ENCODE measurements at regions not wholly inside any gene's neighbourhood (a gene's known extent, or its start where the extent isn't known, plus 50 kb on each side); places are given as distances from the start of the nearest gene placed in this dataset.

DNA sequence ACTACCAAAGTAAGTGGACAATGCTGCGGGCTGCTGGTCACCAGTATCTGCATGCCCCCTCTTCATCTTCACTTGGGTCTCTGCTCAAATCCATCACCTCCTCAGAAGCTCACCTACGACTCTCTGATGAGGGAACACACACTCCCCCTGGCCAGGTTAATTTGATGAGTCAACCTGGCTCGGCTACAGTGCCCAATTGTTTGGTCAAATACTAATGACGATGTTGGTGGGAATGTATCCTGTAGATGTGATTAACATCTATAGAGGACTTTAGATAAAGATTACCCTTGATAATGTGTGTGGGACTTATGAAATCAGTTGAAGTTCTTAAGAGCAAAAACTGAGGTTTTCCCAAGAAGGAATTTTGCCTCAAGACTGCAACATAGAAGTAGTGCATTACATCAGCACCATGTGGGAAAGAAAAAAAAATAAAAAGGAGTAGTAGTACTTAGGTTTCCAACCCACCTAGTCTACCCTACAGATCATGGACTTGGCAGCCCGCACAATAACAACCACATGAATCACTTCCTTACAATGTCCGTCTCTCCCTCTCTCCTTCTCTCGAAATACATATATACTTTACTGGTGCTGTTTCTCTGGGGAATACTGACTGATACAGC lies 467.3 kb downstream of the DNAH5 start:
- peak; percentile 93 for DNase-seq (ENCODE audit: low read depth)

DNA sequence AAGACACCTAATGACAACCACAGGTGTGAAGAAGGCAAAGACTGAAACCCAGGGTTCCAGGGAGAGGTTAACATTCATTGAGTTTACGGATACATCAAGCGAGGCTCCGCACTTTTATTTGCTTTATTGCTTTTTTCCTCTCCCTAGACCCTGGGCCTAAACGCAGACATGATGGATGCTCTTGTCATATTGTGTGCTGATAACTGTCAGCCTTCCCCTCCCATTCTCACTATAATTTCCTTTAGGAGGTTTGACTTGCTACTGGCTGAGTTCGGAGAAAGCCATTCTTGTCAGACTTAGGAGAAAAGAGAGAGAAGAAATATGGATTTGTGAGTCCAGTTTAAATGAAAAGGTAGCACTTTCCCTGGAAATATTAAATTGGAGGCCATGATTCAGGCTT lies 471.6 kb downstream of the DNAH5 start:
- no peak for DNase-seq (ENCODE audit: low read depth)

DNA sequence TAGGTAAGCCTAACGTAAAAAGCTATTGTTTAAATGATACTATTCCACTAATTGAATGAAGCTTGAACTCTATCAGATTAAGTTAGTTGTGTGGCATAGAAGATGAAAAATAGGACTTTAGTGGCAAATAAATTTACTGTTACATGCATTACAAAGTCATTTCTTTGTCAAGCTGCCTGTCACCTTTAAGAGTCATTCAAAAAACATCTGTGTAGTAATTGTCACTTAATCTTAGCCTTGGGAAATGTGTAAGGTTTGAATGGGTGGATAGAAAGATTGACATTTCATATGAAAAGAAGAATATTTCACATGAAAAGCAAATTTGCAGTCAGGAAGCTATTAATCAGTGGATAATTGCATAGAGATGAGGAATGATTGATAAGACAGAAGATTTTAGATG lies 473.5 kb downstream of the DNAH5 start:
- DNase-seq (ENCODE audit: low read depth), result no peak

DNA sequence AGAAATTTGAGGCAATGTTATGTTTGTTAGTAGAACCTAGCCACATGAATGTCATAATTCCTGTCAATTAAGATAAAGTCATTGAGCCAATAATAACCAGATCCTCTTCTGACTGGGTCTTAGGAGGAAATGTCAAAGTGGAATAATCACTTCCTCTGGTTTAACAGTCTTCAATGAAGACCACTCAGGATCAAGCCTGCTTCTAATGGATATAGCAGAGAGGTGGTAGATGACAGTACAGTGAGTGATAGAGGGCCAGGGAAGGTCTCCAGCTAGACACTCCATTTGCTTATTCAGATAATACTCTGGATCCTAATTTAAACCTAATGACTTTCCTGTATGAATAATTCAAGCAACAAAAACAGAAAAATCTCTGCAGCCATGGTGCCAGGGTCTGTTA lies 474.2 kb downstream of the DNAH5 start:
- no peak for DNase-seq (ENCODE audit: low read depth)

DNA sequence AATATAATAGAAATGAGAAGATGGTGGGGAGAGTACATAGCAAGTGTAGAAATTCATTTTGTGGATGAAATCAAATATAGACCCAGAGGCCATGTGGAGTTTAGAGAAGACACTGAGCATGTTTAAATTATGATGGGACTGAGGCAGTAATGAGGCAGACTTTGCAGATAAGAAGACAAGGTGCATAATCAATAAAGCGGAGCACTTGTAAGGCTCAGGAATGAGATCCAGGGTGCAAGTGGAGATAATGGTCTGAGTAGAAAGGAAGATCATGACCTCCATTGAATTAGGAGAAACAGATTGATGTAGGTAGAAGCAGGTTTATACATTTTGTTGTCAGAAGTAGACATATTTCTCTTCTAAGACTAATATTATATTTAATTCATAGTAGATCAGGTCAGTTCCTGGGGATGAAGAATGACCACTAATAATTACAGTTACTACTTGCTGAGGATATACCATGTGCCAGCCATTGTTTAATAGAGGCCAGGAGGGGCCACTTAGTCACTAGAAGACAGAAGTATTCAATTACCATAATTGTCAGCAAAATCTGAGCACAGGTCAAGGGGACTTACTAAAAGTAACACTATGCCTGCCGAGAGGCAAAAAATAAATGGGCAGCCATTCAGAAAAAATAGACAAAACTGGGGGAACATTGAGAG lies 479.8 kb downstream of the DNAH5 start:
- DNase-seq (ENCODE audit: low read depth), result no peak

DNA sequence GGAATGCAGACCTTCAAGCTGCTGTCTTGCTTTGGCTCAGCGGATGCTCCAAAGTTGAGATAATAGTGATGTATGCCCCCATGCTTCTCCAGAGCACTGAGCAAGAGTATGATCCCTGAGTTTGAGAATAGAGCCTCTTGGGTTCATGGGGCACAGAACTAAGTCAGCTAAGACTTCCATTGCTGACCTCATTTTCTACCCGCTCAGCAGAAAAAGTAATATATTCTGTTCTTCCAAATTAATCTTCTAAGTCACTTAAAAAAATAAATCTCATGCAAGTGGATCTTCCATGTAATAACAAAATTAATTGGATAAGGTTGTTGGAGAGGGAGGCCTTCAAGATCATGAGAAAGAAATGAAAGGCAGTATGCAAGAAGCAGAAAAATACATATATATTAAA lies 483.9 kb downstream of the DNAH5 start:
- no peak for DNase-seq (ENCODE audit: low read depth)

DNA sequence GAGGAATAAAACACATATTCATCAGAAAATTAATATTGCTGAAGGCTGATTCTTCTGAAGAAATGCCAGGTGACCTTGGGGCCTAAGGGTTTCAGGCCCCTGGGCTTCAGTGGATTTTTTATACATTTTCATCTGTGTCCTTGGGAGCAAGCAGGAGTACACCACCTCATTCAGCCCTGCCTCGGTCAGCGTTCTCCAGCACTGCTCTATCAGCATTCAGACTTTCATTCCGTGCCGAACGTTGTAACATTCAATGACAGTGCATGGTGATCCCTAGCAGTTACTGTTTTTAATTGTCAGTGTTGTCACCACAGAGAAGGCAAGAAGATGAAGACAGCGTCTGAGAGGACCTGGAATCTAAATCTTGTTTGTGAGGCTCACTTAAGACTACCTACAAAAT lies 490.4 kb downstream of the DNAH5 start:
- DNase-seq (ENCODE audit: low read depth), result no peak

DNA sequence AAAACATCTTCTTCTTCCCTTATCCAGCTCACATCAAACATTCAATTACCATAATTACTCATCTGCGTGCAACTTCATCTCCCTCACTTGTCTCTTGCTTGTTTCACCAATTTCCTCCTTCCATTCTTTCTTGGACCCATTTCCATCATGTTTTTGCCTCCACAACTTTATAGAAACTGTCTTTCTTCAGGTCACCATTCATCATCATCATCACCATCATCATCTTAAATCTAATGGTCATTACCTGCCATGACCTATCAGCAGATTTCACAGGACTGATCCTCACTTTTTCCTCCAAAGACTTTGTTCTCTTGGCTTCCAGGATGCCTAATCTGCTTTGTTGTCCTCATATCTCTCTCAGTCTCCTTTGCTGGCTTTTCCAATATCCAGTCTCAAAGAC lies 495.6 kb downstream of the DNAH5 start:
- DNase-seq (ENCODE audit: low read depth), result no peak

DNA sequence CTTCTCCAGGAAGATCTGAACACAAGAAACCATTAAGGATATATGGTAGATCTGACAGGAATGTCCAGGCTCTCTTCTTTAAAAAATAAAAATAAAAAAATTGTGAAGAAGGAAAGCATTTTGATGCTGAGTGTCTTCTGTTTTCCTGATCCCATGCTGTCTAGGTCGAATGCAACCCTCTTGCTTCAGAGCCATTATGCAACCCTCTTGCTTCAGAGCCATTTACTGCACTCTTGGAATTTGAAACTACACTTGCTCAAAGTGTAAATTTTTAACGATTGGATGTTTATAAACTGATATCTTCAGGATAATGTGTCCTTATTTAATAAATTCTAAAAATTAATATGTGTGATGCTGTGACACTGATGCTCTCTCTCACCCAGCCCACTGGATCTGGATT lies 505.1 kb downstream of the DNAH5 start:
- DNase-seq (ENCODE audit: low read depth), result no peak

DNA sequence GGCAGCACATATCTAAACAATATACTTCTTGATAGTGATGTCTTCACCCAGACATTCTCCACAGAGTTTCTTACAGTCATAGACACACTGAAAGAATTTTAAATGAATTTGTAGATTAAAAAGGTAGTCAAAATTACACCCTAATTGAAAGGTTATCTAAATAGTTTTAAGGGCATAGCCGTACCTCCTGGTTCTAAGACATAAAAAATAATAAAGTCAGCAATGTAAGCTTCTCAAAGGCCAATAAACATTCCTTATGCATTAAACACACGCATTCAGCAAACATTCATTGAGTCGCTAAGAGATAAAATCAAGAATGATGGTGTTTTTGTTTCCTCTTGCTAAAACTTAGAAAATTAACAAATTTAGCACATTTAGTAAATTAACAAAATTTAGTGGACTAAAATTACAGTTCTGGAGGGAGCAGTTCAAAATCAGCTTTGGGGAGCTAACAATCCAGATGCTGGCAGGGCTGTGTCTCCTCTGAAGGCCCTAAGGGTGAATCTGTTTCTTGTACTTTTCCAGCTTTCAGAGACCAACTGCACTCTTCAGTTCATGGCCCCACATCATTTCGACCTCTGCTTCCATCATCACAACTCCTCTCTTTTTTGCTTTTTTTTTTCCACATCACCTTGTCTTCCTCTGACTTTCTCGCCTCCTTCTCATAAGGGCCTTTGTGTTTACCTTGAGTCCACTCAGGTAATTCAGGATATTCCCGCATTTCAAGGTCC lies 516.5 kb downstream of the DNAH5 start:
- peak; percentile 57 for DNase-seq (ENCODE audit: low read depth)

DNA sequence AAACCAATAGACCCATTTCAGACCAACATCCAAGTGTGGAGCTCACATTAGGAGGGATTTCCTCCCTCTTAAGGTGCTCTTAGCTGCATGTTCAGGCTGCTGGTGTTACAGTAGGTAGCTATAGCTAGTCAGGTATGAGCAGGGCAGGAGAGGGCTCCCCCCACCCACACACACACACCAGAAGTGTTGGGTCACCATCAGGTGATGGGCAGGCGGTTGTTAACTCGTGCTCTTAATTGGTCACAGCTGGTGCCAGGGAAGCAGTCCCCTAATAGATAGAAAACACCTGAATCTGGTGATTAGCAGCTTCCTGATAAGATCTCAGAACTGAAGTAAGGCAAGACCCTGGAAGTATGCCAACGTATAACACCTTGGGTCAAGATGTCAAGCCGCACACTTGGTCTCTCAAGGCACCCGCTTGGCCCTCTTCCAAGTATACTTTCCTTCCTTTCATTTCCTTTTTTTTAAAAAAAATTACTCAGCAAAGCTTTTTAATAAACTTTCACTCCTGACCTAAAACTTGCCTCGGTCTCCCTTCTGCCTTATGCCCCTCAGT lies 532.4 kb downstream of the DNAH5 start:
- DNase-seq (ENCODE audit: low read depth), result peak; percentile 3

DNA sequence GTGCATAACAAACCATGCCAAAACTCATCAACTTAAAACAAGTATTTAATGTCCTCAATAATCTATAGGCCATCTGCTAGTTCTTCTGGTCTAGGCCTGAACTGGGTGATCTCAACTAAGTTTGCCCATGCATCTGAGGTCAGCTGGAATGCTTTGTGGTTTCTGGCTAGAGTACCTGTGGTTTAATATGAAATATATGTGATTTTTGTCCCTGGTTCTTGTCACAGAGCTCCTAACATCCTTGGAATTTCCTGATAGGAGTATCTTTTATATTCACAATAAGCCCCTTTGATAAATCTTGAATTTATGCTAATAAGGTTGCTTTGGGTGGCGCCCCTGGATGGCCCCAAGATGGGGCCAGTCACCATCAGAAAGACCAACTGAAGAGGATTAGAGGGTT lies 535.9 kb downstream of the DNAH5 start:
- DNase-seq (ENCODE audit: low read depth), result peak; percentile 78

DNA sequence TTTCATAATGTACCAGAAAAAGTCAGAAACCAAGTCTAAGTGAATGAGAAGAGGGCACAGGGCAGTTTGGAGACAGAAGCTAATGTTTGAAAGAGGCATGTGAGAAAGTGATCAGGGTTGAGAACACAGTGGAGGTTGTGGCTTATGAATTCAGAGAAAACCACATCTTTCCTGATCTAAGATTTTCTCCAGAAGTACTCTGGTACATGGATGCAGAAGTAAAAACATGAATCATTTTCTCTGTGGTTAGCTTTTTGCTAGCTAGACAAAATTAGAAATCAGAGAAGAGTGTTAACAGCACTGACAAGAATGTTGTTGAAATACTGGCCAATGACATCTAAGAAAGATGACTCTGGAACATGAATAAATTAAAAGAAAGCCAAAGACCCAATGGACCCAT lies 541.1 kb downstream of the DNAH5 start:
- DNase-seq (ENCODE audit: low read depth), result peak; percentile 60

DNA sequence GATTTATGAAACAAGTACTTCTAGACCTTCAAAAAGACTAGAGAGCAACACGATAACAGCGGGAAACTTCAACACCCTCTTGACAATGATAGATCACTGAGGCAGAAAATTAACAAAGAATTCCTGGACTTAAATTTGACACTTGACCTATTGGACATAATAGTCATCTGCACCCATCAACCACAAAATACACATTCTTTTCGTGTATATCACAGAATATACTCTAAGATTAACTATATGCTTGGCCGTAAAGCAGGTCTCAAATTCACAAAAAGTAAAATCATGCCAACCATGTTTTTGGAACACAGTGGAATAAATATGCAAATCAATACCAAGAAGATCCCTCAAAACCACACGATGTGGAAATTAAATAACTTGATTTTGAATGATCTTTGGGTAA lies 559.4 kb downstream of the DNAH5 start:
- DNase-seq (ENCODE audit: low read depth), result no peak

DNA sequence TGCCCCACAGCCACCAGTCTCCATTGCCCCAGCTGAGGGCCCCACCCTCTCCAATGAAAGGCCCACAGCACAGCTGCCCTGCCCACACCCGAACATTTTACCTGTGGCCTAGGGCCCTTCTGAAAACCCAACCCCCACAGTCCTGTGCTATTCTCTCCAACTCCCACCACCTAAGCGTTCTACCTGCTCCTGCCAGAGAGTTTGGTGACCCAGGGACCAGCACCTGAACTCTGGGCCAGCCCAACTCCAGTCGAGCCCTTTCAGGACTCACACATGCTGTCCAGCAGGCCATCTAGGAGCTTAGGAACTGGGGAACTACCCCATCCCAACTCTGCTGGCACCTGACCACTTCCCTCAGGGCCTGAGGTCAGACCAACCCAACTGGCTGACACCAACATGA lies 562.3 kb downstream of the DNAH5 start:
- DNase-seq (ENCODE audit: low read depth), result no peak

DNA sequence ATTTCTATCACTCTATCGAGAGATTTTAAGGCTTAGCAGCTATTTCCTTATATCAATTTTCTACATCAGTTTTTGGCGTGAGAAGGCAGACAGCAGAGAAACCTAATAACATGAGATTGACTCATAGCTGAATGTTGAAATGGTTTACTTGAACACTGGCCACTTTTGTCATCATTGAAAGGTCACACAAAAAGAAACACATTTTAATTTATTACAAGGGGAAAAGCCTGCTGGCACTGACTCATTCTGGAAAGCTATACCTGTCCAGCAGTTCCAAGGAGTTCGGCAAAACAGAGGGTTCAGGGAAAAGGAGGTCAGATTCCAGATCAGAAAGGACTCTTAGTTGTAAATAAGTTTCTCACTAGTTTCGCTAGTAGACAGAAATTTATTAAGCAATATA lies 566.4 kb downstream of the DNAH5 start:
- peak; percentile 89 for DNase-seq (ENCODE audit: low read depth)

DNA sequence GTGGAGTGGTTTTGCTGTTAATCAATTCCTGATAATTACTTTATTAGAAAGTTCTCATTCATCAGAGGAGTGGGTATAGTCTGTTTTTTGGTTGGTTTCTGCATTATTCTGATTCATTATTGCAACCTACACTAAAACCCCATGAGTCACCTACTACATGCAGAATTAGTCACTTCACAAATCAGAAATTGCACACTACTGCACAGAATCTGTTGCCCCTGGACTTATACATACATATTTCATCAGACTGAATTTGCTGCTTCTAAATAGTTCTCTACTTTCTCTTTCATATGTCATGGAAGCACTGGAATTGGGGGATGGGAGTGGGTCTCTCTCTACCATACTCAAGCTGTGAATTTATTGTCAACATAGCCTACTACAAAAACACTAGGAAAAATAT lies 585.1 kb downstream of the DNAH5 start:
- peak; percentile 71 for DNase-seq (ENCODE audit: low read depth)

DNA sequence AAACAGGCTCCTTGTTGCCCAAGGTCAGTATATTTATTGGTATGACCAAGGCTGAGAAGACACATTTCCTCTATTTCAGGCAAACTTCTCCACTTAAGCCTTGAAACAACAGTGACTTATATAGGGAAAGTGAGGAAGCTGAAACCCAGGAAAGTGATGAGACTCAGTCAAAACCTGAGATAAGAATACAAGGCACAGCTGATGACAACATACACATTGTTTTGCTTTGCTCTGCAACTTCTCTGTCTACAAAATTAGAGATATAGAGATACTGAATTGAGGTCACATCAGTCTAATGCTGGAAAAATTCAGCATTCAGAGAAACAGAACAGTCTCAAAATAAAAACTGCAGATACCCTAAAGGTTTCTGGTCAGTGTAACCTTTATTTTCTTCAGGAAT lies 586.1 kb downstream of the DNAH5 start:
- peak; percentile 25 for DNase-seq (ENCODE audit: low read depth)

DNA sequence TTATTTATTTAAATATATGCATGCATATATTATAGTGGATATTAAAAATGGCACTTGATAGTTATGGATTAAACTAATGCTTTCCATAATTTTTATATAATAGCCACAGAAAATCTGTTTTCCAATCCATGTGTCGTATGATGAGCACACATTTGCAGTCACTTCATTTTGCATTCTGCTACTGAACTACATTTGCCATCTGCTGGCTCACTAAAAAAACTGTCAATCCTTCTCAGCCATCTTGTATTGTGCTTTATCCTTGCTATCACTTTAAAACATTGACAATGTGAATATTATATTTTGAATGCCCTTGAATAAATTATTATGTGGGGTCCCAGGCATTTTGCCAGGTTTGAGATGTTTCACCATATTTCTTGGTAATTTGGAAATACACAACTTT lies 586.6 kb downstream of the DNAH5 start:
- DNase-seq (ENCODE audit: low read depth), result peak; percentile 18

DNA sequence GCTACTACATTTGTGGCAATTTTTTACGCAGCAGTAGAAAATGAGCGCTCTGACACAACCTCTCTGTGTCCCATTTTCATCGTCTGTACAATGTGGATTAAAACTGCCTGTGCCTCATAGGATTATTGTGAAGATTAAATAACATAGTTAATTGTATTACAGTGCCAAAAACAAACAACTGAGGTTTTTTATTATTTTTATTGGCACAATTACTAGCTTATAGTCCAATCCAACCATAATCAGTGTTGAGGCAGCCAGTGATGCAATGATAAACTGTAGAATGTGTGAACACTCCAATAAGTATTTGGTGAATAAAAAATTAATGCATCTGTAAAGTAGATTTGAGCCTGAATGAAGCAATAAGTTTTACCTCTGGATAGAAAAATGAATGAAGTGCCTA lies 588.3 kb downstream of the DNAH5 start:
- no peak for DNase-seq (ENCODE audit: low read depth)

DNA sequence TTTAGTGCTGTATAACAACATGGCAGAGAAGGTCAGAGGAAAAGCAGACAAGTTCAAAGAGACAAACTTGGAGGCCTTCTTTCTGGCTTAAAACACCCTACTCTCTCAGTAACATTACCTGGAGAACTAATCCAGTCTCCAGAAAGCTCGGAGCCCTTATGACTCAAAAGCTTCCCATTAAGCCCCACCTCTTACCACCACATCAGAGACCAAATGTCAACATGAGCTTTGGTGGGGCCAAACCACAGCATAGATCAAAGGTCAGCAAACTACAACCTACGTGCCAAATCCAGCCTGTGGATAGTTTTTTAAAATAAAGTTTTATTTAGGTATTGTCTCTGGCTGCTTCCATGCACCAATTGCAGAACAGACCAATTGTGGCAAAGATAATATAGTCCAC lies 589.9 kb downstream of the DNAH5 start:
- peak; percentile 92 for DNase-seq (ENCODE audit: low read depth)

DNA sequence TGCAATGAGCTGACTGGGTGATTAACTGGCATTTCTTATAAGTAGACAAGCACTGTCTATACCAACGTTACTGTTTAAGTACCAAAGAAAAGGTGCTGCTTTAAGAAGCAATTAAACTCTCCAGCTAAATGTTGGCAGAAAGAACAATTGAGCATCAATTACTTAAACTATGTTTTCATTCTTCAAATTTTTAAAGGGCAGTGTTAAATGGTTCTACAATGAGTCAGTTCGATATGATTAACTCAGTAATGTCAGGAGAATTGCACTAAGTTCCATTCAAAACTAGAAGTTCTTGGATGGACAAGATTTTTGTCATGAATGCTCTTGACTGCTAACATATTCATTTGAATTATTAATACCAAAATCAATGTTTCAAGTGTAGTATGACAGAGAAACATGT lies 593.7 kb downstream of the DNAH5 start:
- DNase-seq (ENCODE audit: low read depth), result peak; percentile 75

DNA sequence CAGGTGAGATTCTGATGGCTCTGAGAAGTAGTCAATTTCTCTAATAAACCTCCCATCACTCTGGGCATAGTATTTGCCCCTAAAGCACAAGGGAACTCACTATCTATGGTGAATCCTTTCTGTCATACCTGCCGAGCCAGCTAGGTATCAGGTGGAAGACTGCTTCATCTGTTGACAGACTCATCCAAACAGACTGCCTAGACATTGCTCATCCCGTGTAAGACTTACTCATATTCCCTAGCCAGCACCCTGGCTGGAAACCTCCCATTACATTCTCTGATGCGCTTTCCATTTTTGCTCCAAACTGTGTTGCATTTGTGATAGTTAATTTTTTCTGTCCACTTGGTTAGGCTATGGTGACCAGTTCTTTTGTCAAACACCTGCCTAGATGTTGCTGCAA lies 595.9 kb downstream of the DNAH5 start:
- peak; percentile 20 for DNase-seq (ENCODE audit: low read depth)

All from M059J (cell line).